GM12872 (cell line): ENCODE measurements at regions not wholly inside any gene's neighbourhood (a gene's known extent, or its start where the extent isn't known, plus 50 kb on each side); places are given as distances from the start of the nearest gene placed in this dataset.

Experiments used
- TF ChIP-seq, protein P1 (sequence below): IDR thresholded peaks from 3 replicates; pipeline ENCODE4 v1.5.1; 2011; ENCODE audit warnings: low read depth, mild to moderate bottlenecking, low read length, moderate library complexity; ENCODE audit not compliant: insufficient read depth

DNA sequence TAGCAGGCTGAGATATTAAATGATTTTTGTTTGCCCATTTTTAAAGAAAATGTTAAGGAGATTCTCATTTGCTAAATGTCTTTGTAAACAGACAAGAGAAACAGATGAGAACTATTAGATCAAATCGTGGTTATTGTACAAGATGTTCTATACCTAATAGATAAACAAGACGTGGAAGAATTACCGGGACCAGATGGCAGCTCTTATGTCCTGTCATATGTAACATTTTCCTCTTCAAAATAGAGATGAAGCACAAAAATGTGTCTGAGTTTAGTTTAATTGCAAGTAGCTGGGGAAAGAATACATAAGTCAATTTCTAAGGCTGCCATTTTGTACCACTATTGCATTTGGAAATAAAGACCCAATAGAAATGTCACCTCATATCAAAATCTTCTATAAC, 553.7 kb downstream of the TUSC7 start:
- TF ChIP-seq, protein P1, sequence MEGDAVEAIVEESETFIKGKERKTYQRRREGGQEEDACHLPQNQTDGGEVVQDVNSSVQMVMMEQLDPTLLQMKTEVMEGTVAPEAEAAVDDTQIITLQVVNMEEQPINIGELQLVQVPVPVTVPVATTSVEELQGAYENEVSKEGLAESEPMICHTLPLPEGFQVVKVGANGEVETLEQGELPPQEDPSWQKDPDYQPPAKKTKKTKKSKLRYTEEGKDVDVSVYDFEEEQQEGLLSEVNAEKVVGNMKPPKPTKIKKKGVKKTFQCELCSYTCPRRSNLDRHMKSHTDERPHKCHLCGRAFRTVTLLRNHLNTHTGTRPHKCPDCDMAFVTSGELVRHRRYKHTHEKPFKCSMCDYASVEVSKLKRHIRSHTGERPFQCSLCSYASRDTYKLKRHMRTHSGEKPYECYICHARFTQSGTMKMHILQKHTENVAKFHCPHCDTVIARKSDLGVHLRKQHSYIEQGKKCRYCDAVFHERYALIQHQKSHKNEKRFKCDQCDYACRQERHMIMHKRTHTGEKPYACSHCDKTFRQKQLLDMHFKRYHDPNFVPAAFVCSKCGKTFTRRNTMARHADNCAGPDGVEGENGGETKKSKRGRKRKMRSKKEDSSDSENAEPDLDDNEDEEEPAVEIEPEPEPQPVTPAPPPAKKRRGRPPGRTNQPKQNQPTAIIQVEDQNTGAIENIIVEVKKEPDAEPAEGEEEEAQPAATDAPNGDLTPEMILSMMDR = no peak

DNA sequence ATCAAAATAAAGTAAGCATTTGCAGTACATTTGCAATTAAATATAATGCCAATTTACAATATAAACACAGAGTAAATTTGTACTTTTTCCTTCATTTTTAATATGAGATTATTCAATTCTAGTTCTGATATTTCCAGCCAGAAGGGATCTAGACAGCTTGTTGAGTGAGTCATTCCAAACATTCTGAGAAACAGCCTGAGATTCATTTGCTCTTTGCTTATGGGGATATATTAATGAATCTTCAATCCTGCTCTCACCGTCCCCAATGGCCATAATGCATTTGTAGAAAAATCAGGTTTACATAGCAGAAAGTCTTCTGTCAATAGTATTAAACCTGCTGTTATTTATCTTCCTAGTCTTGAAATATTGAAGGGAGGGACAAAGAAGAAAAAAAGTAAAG, 554.2 kb downstream of the TUSC7 start:
- TF ChIP-seq, protein P1 = no peak

DNA sequence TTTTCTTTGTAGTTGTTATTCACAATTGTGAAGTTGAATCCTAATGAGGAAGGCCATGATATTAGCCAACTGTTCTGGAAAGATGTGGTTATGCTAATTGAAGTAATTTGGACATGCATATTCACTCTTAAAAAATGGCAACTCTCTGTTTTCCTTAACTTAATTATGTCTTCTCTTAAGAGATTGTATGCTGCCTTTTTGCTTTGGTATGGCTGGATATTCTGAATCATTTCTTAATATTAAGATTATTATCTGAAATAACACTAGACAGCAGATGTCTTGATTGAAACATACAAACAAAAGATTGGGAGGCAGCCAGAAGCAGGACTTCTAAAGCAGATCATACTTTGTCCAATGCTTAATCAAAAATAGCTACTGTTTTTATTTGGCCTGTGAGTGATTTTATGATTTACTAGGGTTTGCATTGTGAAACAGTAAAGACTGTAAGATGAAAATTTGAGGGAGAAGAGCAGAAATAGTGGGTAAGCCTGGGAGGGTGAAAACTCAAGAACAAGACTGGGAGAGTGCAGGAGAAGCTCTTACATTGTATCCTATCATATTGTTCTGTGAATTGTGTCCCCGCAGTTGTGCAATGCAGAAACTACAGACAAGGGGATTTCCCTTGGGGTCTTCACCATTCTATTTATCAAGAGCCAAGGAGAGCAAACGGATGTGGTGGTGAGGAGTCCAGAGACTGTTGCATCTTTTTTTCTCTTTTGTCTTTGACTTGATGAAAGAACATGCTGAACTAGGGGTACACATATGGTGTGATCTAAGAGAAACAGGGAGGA, 554.8 kb downstream of the TUSC7 start:
- TF ChIP-seq, protein P1 = no peak

DNA sequence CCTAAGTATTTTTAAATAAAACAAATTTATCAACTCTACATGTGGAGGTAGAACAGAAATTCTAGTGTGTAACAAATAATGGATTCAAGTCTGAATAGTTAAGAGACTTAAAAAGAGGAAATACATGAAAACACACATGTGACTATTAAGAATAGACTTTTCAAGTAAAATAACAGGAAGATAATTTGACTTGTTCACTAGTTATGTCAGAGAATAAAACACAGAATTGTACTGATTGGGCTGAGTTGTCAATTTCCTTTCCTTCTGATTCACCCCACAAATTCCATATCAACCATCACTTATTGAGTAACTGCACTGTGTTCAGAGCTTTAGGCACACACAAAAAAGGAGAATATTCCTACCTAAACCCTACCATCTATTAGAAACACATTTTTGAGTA, 557.2 kb downstream of the TUSC7 start:
- TF ChIP-seq, protein P1 = no peak

DNA sequence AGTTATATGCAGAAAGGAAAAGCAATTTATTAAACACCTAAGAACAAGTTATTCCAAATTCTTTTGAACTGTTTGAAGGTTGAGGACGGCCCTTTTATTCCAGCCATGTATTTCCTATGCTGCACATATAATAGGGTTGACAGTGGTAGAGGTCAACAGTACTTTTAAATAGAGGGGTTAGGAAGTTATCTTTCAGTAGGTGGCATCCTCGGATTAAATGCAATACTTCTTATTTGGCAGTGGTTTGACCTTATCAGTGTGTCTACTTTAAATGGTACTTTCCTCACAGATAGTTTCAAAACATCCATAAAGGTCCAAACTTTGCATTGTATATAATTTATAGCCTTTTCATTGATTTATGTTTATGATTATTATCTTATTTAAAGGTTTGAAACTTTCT, 558.7 kb downstream of the TUSC7 start:
- TF ChIP-seq, protein P1 = no peak

DNA sequence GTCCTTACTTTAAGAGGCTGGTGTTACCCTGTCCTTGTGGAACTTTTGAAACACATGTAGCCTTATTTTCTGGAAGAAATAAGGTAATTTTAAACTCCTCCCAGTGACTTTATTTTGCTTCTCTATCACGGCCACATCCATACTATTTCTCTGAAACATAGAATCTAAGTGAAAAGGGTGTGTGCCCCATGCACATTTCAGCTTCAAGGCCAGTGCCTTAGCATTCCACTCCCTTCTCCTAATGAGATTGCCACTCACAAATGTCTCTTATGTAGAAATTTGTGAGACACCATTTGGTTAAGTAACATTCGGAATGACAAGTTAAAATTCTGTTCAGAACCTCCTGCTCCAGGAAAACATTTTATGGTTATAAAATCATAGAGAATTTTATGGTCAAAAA, 562.7 kb downstream of the TUSC7 start:
- TF ChIP-seq, protein P1 = no peak

DNA sequence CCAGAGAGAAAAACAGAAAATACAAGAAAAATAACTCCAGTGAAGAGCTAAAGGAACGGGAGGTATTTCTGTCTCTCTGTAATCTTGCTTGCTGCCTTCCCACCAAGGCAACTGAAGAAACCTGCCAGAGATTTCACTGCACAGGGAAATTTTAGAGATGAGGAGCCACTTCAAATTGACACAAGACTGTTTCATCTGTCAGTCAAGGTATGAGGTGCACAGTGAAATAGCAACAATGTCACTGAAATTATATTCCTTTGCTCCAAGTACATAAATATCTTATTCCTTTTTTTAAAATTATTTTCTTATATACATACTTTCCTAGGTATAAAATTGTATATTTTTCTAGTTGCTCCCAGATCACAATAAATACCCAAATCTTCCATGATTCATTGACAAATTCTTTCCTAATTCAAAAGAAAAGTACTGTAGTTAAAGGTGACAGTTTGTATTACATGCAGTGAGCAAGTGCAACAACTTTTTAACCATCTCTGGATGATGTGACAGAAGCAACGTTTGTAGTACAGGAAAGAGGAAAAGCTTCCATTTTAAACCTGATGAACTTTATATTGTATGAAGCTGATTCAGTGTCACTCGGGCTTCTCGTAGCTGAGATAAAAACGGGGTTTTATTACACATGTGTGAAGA, 563.4 kb downstream of the TUSC7 start:
- TF ChIP-seq, protein P1 = no peak
